ENCODE measurements at regions not wholly inside any gene's neighbourhood (a gene's known extent, or its start where the extent isn't known, plus 50 kb on each side); places are given as distances from the start of the nearest gene placed in this dataset.

- Histone ChIP-seq H2AFZ (ENCODE audit: low read length) (no peak overlapping the region), H3K4me3 (ENCODE audit: low read length) (no peak overlapping the region), H3K79me2 (ENCODE audit: low read length) (no peaks in the 10 kb centered on the region), H4K20me1 (ENCODE audit: insufficient read depth, low read length) (no peaks in the 10 kb centered on the region), H3F3A (ENCODE audit: insufficient read depth, low read length) (no peaks in the 10 kb centered on the region), H3K27ac (ENCODE audit: low read length) (no peak overlapping the region), H3K9me3 (replicated peaks; ENCODE audit: insufficient read depth, low read length) (no peaks in the 10 kb centered on the region), H3K4me2 (ENCODE audit: low read depth, low read length) (no peak overlapping the region), H3K36me3 (replicated peaks; ENCODE audit: insufficient read depth, low read length) (no peaks in the 10 kb centered on the region), H3K4me1 (ENCODE audit: low read length) (peaks cover 5% of the 10 kb centered on the region; the same call in 1 of the 2 replicates), H3K27me3 (replicated peaks; ENCODE audit: insufficient read depth, low read length) (no peaks in the 10 kb centered on the region), H3K9ac (ENCODE audit: low read length) (no peak overlapping the region), H3K9me2 (replicated peaks; ENCODE audit: insufficient read depth, low read length) (no peaks in the 10 kb centered on the region)
- DNase-seq = no peak
- TF ChIP-seq CTCF (IDR thresholded peaks at IDR 0.05; ENCODE audit: low read length) = no peak
- TF ChIP-seq EZH2phosphoT487 (IDR thresholded peaks at IDR 0.05; ENCODE audit: low read length) = no peak
Measured at GRCh38 chr15:92283813-92284212, 109.9 kb upstream of the ST8SIA2 start.

GRCh38 chr15:92288755-92289154 lies 104.9 kb upstream of the ST8SIA2 start:
- Histone ChIP-seq H3K4me3 (ENCODE audit: low read length) (peak overlapping the region; percentile 24), H2AFZ (ENCODE audit: low read length) (peak overlapping the region; percentile 51), H3K27ac (ENCODE audit: low read length) (peak overlapping the region; percentile 20; the same call in 1 of the 2 replicates), H3K36me3 (replicated peaks; ENCODE audit: insufficient read depth, low read length) (no peaks in the 10 kb centered on the region), H3K27me3 (replicated peaks; ENCODE audit: insufficient read depth, low read length) (no peaks in the 10 kb centered on the region), H3K9me2 (replicated peaks; ENCODE audit: insufficient read depth, low read length) (no peaks in the 10 kb centered on the region), H3K9ac (ENCODE audit: low read length) (no peak overlapping the region), H4K20me1 (ENCODE audit: insufficient read depth, low read length) (no peaks in the 10 kb centered on the region), H3K9me3 (replicated peaks; ENCODE audit: insufficient read depth, low read length) (no peaks in the 10 kb centered on the region), H3K79me2 (ENCODE audit: low read length) (no peaks in the 10 kb centered on the region), H3K4me1 (ENCODE audit: low read length) (peaks cover 12% of the 10 kb centered on the region), H3K4me2 (ENCODE audit: low read depth, low read length) (peak overlapping the region; percentile 56), H3F3A (ENCODE audit: insufficient read depth, low read length) (no peaks in the 10 kb centered on the region; the same call in 1 of the 2 replicates)
- TF ChIP-seq EZH2phosphoT487 (IDR thresholded peaks at IDR 0.05; ENCODE audit: low read length) (no peak), EZH2 (optimal IDR thresholded peaks at IDR 0.05; ENCODE audit: low read depth, low read length) (no peak), CTCF (IDR thresholded peaks at IDR 0.05; ENCODE audit: low read length) (no peak)
- peak; percentile 72 for DNase-seq

- Histone ChIP-seq H3K4me2 (ENCODE audit: low read depth, low read length) (0 out of 2 replicates have a peak overlapping the region, but pooled peaks have one; percentile 56), H4K20me1 (ENCODE audit: insufficient read depth, low read length) (no peaks in the 10 kb centered on the region), H3K27me3 (replicated peaks; ENCODE audit: insufficient read depth, low read length) (no peaks in the 10 kb centered on the region), H3K27ac (ENCODE audit: low read length) (no peak overlapping the region), H3F3A (ENCODE audit: insufficient read depth, low read length) (no peaks in the 10 kb centered on the region; the same call in 1 of the 2 replicates), H3K4me1 (ENCODE audit: low read length) (peaks cover 12% of the 10 kb centered on the region), H3K79me2 (ENCODE audit: low read length) (no peaks in the 10 kb centered on the region), H3K4me3 (ENCODE audit: low read length) (no peak overlapping the region), H3K9me3 (replicated peaks; ENCODE audit: insufficient read depth, low read length) (no peaks in the 10 kb centered on the region), H3K9ac (ENCODE audit: low read length) (no peak overlapping the region), H3K36me3 (replicated peaks; ENCODE audit: insufficient read depth, low read length) (no peaks in the 10 kb centered on the region), H3K9me2 (replicated peaks; ENCODE audit: insufficient read depth, low read length) (no peaks in the 10 kb centered on the region), H2AFZ (ENCODE audit: low read length) (no peak overlapping the region)
- TF ChIP-seq CTCF (IDR thresholded peaks at IDR 0.05; ENCODE audit: low read length) (no peak), EZH2phosphoT487 (IDR thresholded peaks at IDR 0.05; ENCODE audit: low read length) (no peak)
- DNase-seq = no peak
Measured at GRCh38 chr15:92289733-92290132, 103.9 kb upstream of the ST8SIA2 start.

Data from MM.1S (cell line).